A549 (cell line): ENCODE measurements at regions not wholly inside any gene's neighbourhood (a gene's known extent, or its start where the extent isn't known, plus 50 kb on each side); places are given as distances from the start of the nearest gene placed in this dataset.

ENCODE experiments used
- CBX8 ChIP-seq: fragments of 200-600 bp; sonication (generic); IDR thresholded peaks from 2 replicates; pipeline ENCODE4 v1.6.1; 2016
- CTCF ChIP-seq: fragments of >200 bp; sonication (Bioruptor Twin); formaldehyde crosslinking; IDR thresholded peaks from 3 replicates; pipeline ENCODE4 v1.5.1; 2016
- EHF ChIP-seq: fragments of 250-450 bp; sonication (Bioruptor Pico); IDR thresholded peaks from 2 replicates; pipeline ENCODE4 v1.5.0; 2020; ENCODE audit warnings: mild to moderate bottlenecking
- FOSL2 ChIP-seq, 2 experiments: fragments of 450-650 bp in 1 of 2; fragments of >200 bp in 1 of 2; sonication (Bioruptor Twin) in 1 of 2; formaldehyde crosslinking; IDR thresholded peaks; 2 replicates each; pipeline versions ENCODE4 v1.5.0 to v1.6.1; 2016 to 2020; ENCODE audit warnings: mild to moderate bottlenecking in 1 of 2, moderate library complexity in 1 of 2
- JUNB ChIP-seq: fragments of >200 bp; sonication (Bioruptor Twin); formaldehyde crosslinking; IDR thresholded peaks from 2 replicates; pipeline ENCODE4 v1.6.1; 2016
- KDM5A ChIP-seq: fragments of 200-600 bp; sonication (generic); IDR thresholded peaks from 2 replicates; pipeline ENCODE4 v1.6.1; 2016; ENCODE audit warnings: antibody characterized with exemption, mild to moderate bottlenecking
- MAX ChIP-seq: IDR thresholded peaks from 2 replicates; pipeline ENCODE4 v1.6.1; 2012
- PBX3 ChIP-seq: IDR thresholded peaks from 2 replicates; pipeline ENCODE4 v1.6.1; 2012
- RCOR1 ChIP-seq: fragments of 150-350 bp; IDR thresholded peaks from 2 replicates; pipeline ENCODE4 v1.6.1; 2014; ENCODE audit warnings: antibody characterized with exemption, low read length, low read depth
- REST ChIP-seq: fragments of 200-600 bp; sonication (generic); IDR thresholded peaks from 2 replicates; pipeline ENCODE4 v1.6.1; 2016; ENCODE audit warnings: antibody characterized with exemption, mild to moderate bottlenecking, moderate library complexity
- SMC3 ChIP-seq: fragments of >200 bp; sonication (Bioruptor Twin); formaldehyde crosslinking; IDR thresholded peaks from 3 replicates; pipeline ENCODE4 v1.6.1; 2018; ENCODE audit warnings: inconsistent platforms
- ZFP36 ChIP-seq: fragments of 450-650 bp; IDR thresholded peaks from 2 replicates; pipeline ENCODE4 v1.6.1; 2014; ENCODE audit warnings: borderline replicate concordance; ENCODE audit not compliant: partially characterized antibody

- TF ChIP-seq ZFP36: no peak
- TF ChIP-seq SMC3: no peak
- no peak for TF ChIP-seq CBX8
- no peak for TF ChIP-seq JUNB
- TF ChIP-seq MAX: no peak
- no peak for TF ChIP-seq FOSL2 (IDR thresholded peaks at IDR 0.05)
- no peak for TF ChIP-seq FOSL2 (CRISPR knock-in tag; IDR thresholded peaks at IDR 0.05)
- TF ChIP-seq EHF (CRISPR knock-in tag): no peak
- TF ChIP-seq KDM5A: no peak
- TF ChIP-seq REST: no peak
- TF ChIP-seq RCOR1: no peak
- TF ChIP-seq PBX3: no peak
- TF ChIP-seq CTCF: no peak
These were observed 396.0 kb upstream of the BTBD3 start for GRCh38 chr20:11521476-11522365.
